NB4 (cell line): ENCODE measurements at regions not wholly inside any gene's neighbourhood (a gene's known extent, or its start where the extent isn't known, plus 50 kb on each side); places are given as distances from the start of the nearest gene placed in this dataset.

Experiments used
- DNase-seq: peaks from one replicate; pipeline ENCODE4 v3.0.0; 2010; ENCODE audit warnings: low read depth
- H3K4me3 ChIP-seq: one replicate; pipeline ENCODE4 v1.5.1; 2011; ENCODE audit warnings: mild to moderate bottlenecking, low read depth, low read length, moderate library complexity
- MYC ChIP-seq: IDR thresholded peaks from 2 replicates; pipeline ENCODE4 v1.6.1; 2011; ENCODE audit warnings: low read depth, low read length
- POLR2A ChIP-seq: IDR thresholded peaks from 2 replicates; pipeline ENCODE4 v1.6.1; 2011; ENCODE audit warnings: mild to moderate bottlenecking; ENCODE audit not compliant: insufficient read length; ENCODE audit errors: extremely low read depth
- TF ChIP-seq, protein P1 (sequence below): IDR thresholded peaks from one replicate; pipeline ENCODE4 v1.5.1; 2012; ENCODE audit warnings: low read depth, low read length
- TF ChIP-seq, protein P2 (sequence below): IDR thresholded peaks from 2 replicates; pipeline ENCODE4 v1.6.1; 2011; ENCODE audit warnings: low read depth, low read length

DNA sequence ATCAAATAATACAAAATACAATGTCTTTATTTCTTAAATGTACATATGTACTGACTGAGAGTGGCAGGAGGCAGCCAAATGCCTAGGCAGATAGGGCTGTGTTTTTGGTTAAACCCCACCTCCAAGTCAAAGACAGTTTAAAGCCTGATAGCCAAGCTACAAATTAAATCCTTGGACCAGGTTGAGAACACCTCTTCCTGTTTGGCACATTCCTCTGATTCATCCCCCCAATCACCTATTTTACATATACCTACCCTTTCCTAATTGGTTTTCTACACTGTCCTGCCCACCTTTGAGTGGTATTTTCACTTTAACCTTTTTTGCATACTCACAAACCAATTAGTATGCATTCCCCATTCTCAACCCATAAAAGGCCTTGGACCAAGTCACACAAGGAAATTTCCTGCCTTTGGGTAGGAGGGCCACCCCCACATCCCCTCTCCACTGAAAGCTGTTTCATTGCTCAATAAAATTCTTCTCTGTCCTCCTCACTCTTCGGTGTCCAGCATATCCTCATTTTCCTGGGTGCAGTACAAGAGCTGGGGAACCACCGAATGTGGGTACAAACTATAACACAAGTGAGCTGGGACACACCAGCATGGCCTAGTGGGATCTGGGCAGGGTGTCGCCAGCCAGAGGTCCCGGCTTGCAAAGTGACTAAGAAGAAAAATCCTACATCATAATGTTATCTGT lies 149.1 kb downstream of the UBE2E3 start:
- TF ChIP-seq POLR2A: no peak
- TF ChIP-seq, protein P1, sequence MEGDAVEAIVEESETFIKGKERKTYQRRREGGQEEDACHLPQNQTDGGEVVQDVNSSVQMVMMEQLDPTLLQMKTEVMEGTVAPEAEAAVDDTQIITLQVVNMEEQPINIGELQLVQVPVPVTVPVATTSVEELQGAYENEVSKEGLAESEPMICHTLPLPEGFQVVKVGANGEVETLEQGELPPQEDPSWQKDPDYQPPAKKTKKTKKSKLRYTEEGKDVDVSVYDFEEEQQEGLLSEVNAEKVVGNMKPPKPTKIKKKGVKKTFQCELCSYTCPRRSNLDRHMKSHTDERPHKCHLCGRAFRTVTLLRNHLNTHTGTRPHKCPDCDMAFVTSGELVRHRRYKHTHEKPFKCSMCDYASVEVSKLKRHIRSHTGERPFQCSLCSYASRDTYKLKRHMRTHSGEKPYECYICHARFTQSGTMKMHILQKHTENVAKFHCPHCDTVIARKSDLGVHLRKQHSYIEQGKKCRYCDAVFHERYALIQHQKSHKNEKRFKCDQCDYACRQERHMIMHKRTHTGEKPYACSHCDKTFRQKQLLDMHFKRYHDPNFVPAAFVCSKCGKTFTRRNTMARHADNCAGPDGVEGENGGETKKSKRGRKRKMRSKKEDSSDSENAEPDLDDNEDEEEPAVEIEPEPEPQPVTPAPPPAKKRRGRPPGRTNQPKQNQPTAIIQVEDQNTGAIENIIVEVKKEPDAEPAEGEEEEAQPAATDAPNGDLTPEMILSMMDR: no peak
- no peak overlapping the region for H3K4me3 ChIP-seq
- DNase-seq: no peak

DNA sequence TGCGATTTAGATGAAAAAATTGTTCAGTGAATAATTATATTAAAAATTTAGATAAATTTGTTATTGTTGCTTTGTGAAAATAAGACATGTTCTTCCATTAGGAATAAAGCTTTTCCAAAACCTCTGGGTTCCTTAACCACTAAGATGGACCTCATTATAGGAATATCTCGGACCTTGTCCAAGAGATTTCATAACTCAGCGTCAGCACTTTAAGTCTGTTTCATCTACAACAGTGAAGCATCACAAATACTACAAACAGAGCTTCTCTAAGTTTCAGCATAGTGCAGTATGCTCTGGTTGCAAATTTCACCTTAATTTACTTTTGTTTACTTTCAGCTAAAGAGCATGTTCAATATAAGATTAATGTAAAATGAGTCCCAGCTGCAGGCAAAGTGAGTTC lies 150.3 kb downstream of the UBE2E3 start:
- TF ChIP-seq POLR2A (no peak), MYC (no peak)
- TF ChIP-seq, protein P2, sequence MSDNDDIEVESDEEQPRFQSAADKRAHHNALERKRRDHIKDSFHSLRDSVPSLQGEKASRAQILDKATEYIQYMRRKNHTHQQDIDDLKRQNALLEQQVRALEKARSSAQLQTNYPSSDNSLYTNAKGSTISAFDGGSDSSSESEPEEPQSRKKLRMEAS: no peak
- TF ChIP-seq, protein P1: no peak
- no peak for DNase-seq
- no peak overlapping the region for H3K4me3 ChIP-seq

DNA sequence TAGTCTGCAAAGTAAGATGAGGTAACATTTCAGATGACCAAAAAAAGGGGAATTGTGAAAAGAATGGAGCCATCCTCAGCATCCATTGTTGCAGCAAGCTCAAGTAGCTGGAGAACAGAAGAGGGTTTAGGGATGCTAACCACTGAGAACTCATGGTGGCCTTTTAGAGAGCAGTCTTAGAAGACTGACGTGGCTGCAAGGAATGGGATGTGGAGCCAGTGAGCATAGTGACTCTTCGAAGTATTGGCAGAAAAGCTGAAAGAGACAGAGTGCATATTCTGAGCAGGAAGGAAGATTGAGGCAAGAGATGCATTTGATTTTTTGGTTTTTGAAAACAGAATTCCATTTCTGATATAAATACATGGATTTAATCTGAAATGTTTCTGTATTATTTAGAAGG lies 151.2 kb downstream of the UBE2E3 start:
- TF ChIP-seq, protein P2: no peak
- TF ChIP-seq, protein P1: no peak
- TF ChIP-seq MYC: no peak
- no peak for TF ChIP-seq POLR2A

DNA sequence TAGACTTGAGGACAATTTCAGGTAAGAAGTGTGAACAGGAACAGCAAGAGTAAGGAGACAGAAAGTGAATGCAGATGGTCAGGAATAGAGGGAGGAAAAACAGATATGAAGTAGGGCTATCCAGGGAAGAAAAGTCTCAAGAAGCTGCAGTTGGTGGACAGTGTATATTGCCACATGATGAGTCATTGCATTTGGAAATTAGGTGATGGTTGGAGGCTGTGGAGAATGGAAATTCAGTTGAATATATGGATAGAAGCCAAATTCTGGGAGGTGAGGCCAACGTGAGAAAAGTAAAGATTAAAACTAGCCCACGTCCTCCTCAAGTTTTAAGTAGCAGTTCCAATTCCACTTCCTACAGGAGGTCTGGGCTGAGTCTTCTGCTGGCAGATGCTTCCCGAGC lies 158.4 kb downstream of the UBE2E3 start:
- peak; percentile 31 for DNase-seq
- H3K4me3 ChIP-seq: no peak overlapping the region
- TF ChIP-seq, protein P2: no peak
- TF ChIP-seq POLR2A (no peak), MYC (no peak)

More for the DNA sequence above, 151.2 kb downstream of the UBE2E3 start:
- DNase-seq: no peak
- no peak overlapping the region for H3K4me3 ChIP-seq

DNA sequence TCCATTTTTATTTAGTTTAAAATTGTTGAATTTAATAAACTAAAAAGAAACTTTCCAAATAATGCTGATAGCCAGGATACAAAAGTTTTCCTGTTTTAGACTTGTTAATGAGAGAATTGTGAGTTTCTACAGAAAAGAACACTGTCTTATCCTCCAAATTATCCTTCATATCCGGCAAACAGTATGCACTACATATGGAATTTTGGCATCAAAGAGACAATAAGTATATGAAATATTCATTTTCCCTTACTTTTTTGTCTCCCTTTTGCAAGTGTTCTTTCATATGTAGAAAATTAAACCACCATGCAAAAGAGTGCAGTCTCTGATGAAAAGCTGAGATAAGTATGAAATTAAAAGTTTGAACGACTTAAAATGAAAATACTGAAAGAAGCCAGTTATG lies 159.4 kb downstream of the UBE2E3 start:
- TF ChIP-seq MYC (no peak), POLR2A (no peak)
- TF ChIP-seq, protein P2: no peak
- TF ChIP-seq, protein P1: no peak
- no peak for DNase-seq
- no peak overlapping the region for H3K4me3 ChIP-seq

DNA sequence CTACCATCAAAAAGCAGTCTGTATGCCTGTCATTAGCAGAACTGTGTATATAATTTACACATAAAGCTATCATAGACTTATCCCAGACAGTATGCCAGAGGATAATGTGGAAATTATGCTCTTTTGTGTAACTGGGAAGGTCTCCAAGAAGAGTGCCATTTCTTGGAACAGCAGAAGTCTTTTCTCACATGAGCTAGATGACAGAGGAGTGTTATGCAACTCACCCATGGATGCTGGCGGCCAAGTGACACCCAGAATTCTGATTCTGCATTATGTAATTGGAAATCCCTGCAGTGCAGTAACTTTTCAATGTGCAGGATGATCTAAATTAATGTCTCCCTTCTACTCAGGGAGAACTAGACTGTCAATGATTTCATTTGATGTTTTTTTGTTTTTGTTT lies 160.0 kb downstream of the UBE2E3 start:
- TF ChIP-seq MYC: no peak
- TF ChIP-seq, protein P1: no peak
- TF ChIP-seq, protein P2: no peak
- TF ChIP-seq POLR2A: no peak
- peak; percentile 9 for DNase-seq
- no peak overlapping the region for H3K4me3 ChIP-seq
